ENCODE measurements at regions not wholly inside any gene's neighbourhood (a gene's known extent, or its start where the extent isn't known, plus 50 kb on each side); places are given as distances from the start of the nearest gene placed in this dataset.

DNA sequence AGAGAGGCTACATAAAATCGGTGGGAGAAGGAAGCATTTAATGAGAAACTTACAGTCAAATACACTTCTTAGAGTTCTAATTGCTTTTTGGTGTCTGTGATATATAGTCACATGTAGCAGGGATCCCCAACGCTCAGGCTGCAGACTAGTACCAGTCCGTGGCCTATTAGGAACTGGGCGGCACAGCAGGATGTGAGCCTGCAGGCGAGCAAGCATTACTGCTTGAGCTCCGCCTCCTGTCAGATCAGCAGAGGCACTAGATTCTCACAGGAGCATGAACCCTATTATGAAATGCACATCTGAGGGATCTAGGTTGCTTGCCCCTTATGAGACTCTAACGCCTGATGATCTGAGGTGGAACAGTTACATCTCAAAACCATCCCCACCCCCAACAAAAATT, 158.5 kb downstream of the TANC2 start:
- Histone ChIP-seq H3K27me3 (no peaks in the 10 kb centered on the region), H3K4me3 (no peak overlapping the region), H3K36me3 (no peaks in the 10 kb centered on the region), H3K27ac (no peak overlapping the region), H3K9me3 (no peaks in the 10 kb centered on the region), H3K4me1 (no peaks in the 10 kb centered on the region)
- ATAC-seq: no peak
- no peak for DNase-seq
- intact Hi-C loops (cut with DNase I): no loop called here
- no peak for TF ChIP-seq CTCF (IDR thresholded peaks at IDR 0.05)

GRCh38 chr17:63124958-63125357, 158.9 kb downstream of the TANC2 start:
- DNase-seq (no peak), ATAC-seq (no peak)
- no peaks in the 10 kb centered on the region for H3K9me3 ChIP-seq
- TF ChIP-seq CTCF (IDR thresholded peaks at IDR 0.05): no peak
- no peaks in the 10 kb centered on the region for H3K4me1 ChIP-seq
- H3K4me3 ChIP-seq: no peak overlapping the region
- no peaks in the 10 kb centered on the region for H3K27me3 ChIP-seq
- no peak overlapping the region for H3K27ac ChIP-seq
- no peaks in the 10 kb centered on the region for H3K36me3 ChIP-seq
- intact Hi-C loops (cut with DNase I): no loop called here

- ATAC-seq (no peak), DNase-seq (no peak)
- intact Hi-C loops (cut with DNase I): no loop called here
- H3K27me3 ChIP-seq: no peaks in the 10 kb centered on the region
- H3K27ac ChIP-seq: no peak overlapping the region
- no peaks in the 10 kb centered on the region for H3K36me3 ChIP-seq
- TF ChIP-seq CTCF (IDR thresholded peaks at IDR 0.05): no peak
- no peaks in the 10 kb centered on the region for H3K4me1 ChIP-seq
- H3K4me3 ChIP-seq: no peak overlapping the region
- H3K9me3 ChIP-seq: no peaks in the 10 kb centered on the region
Observed at GRCh38 chr17:63125987-63126386, 160.0 kb downstream of the TANC2 start.

- DNase-seq (no peak), ATAC-seq (no peak)
- Histone ChIP-seq H3K4me3 (no peak overlapping the region), H3K4me1 (no peaks in the 10 kb centered on the region), H3K27ac (no peak overlapping the region), H3K27me3 (no peaks in the 10 kb centered on the region), H3K9me3 (no peaks in the 10 kb centered on the region), H3K36me3 (no peaks in the 10 kb centered on the region)
- TF ChIP-seq CTCF (IDR thresholded peaks at IDR 0.05): no peak
- intact Hi-C loops (cut with DNase I): no loop called here
Observed at GRCh38 chr17:63126607-63127006, 160.6 kb downstream of the TANC2 start.

DNA sequence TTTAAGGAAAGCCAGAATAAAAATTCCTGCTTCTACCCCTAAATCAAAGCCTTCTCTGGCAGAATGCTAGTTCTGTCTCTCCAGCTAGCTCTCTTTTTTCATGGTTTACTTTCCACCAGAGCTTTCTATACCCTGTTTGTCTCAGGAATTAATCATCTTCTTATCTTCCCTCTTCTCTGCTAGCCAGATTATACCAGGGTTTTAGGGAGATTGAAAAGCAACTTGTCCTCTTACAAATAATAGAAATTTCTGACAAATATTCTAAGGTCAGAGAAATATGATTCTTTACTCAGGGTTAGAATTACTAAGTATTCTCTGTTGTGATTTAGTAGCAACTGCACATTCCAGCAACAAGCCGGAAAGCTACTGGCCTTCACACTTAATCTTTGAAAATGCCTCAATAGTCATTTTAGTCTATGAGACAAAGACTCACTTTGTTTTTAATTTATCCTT, 166.4 kb downstream of the TANC2 start:
- Histone ChIP-seq H3K9me3 (no peaks in the 10 kb centered on the region), H3K4me1 (no peaks in the 10 kb centered on the region), H3K4me3 (no peak overlapping the region), H3K27me3 (no peaks in the 10 kb centered on the region), H3K27ac (no peak overlapping the region), H3K36me3 (no peaks in the 10 kb centered on the region)
- no peak for TF ChIP-seq CTCF (IDR thresholded peaks at IDR 0.05)
- intact Hi-C loops (cut with DNase I): no loop called here
- DNase-seq: no peak
- ATAC-seq: no peak

DNA sequence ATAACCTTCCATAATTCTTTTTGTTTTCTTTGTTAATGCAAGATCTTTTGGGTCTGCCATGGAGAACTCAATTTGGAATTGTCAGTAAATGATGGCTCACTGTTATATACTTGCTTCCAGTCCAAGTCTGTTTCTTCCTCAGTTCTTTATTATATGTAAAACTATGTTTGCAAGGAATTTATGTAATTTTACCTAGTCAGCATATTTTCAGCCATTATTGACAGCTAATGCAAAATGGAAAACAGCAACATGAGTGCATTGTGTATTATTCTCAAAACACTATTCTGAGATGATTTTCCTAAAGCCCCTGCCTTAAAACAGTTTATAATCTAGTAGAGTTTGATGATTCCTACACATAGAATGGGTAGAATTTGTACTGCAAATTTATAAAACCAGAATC, 167.5 kb downstream of the TANC2 start:
- no peak for ATAC-seq
- Histone ChIP-seq H3K27ac (no peak overlapping the region), H3K27me3 (no peaks in the 10 kb centered on the region), H3K36me3 (no peaks in the 10 kb centered on the region), H3K4me3 (no peak overlapping the region), H3K9me3 (no peaks in the 10 kb centered on the region), H3K4me1 (peaks cover 3% of the 10 kb centered on the region)
- no peak for DNase-seq
- no peak for TF ChIP-seq CTCF (IDR thresholded peaks at IDR 0.05)
- intact Hi-C loops (cut with DNase I): no loop called here

Measured in upper lobe of right lung (tissue), 1 donor.